ENCODE measurements at regions not wholly inside any gene's neighbourhood (a gene's known extent, or its start where the extent isn't known, plus 50 kb on each side); places are given as distances from the start of the nearest gene placed in this dataset.

DNA sequence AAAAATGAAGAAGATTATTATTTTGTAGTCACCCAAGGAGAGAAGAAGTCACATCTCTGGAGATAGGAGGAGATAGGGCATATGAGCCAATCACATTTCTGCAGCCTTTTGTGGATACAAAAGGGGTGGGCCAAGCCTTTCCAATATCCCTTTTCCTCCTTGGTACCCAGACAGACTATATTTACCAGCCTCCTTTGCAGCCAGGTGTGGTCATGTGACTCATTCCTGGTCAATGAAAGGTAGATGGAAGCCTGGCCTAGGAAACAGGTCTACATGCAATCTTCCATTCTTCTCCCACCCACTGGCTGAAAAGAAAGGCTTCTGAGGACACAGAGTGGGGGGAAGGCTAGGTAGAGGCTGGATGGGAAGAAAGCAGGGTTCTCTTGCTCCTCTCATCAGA, 58.1 kb upstream of the ERG start:
- peaks cover 2% of the 10 kb centered on the region for H3K9me3 Mint-ChIP-seq
- no peak overlapping the region for H3K27ac Mint-ChIP-seq
- H3K36me3 Mint-ChIP-seq, result no peaks in the 10 kb centered on the region
- ATAC-seq (ENCODE audit: low read depth) (no peak), DNase-seq (ENCODE audit: low spot score in 2 of 2) (no peak)
- peaks cover 4% of the 10 kb centered on the region for H3K27me3 Mint-ChIP-seq
- H3K4me1 Mint-ChIP-seq, result no peaks in the 10 kb centered on the region
- H3K4me3 Mint-ChIP-seq, result no peak overlapping the region

DNA sequence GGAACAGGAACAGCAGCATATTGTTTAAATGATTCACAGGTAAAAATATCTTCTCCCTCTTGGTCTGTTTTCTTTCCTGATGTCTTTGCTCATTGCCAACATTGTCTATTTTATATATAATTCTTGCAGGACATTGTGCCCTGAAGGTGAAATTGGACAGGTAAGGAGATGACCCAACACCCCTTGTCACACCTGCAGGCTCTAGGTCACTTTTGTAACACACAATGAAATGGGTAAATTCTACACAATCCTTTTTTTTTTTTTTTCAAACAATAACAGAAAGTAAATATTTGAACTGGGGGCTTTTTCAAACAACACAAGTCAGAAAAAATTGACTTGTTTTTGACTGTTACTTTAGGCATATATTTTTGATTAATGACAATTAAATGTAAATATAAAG, 62.9 kb upstream of the ERG start:
- H3K4me3 Mint-ChIP-seq, result no peak overlapping the region
- H3K9me3 Mint-ChIP-seq, result peaks cover 4% of the 10 kb centered on the region
- DNase-seq (ENCODE audit: low spot score in 2 of 2) (no peak), ATAC-seq (ENCODE audit: low read depth) (no peak)
- H3K27me3 Mint-ChIP-seq, result peaks cover 4% of the 10 kb centered on the region
- H3K4me1 Mint-ChIP-seq, result no peaks in the 10 kb centered on the region
- no peaks in the 10 kb centered on the region for H3K36me3 Mint-ChIP-seq
- no peak overlapping the region for H3K27ac Mint-ChIP-seq

DNA sequence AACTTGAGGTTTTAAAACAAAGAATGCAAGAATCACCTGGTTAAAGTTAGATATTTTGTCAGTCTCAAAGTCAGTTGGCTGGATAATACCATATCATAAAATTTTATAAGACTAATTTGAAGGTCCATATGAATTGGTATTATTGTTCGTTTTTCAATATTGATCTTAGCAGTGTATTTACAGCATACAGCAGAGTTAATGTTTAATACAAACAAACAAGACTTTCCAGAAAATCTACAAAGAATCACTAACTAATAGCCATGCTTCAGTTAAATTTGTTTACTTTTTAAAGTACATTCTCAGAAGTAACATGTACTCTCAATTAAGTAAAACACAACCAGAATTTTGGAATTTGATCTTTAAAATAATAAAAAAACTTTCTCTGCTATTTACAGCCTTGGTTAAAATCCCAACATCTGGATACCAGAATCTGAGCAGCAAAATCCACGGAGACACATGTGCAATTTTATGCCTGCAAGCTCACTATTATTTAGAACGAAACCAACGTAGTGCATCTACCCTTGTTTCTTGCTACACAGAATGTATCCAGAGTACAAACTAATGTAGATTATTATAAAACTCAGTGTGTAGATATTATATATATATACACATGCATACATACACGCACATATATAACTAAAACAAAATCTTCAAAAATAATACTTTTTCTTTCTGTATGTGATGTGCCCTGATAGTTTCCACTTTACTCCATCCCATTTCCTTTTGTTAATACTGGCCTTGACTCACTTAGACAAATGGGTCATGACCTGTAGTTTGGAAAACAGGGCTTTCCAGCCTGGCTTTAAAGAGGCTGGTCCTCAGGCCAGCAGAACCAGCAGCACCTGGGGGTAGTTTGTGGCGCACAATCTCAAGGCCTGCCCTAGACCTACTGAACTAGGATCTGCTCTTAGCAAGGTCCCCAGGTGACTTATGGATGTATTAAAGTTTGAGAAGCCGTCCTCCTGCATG, 63.6 kb upstream of the ERG start:
- peaks cover 4% of the 10 kb centered on the region for H3K9me3 Mint-ChIP-seq
- H3K36me3 Mint-ChIP-seq, result no peaks in the 10 kb centered on the region
- no peaks in the 10 kb centered on the region for H3K4me1 Mint-ChIP-seq
- no peak for ATAC-seq (ENCODE audit: low read depth)
- peaks cover 4% of the 10 kb centered on the region for H3K27me3 Mint-ChIP-seq
- H3K4me3 Mint-ChIP-seq, result no peak overlapping the region
- no peak overlapping the region for H3K27ac Mint-ChIP-seq
- DNase-seq (ENCODE audit: low spot score in 2 of 2), result no peak

DNA sequence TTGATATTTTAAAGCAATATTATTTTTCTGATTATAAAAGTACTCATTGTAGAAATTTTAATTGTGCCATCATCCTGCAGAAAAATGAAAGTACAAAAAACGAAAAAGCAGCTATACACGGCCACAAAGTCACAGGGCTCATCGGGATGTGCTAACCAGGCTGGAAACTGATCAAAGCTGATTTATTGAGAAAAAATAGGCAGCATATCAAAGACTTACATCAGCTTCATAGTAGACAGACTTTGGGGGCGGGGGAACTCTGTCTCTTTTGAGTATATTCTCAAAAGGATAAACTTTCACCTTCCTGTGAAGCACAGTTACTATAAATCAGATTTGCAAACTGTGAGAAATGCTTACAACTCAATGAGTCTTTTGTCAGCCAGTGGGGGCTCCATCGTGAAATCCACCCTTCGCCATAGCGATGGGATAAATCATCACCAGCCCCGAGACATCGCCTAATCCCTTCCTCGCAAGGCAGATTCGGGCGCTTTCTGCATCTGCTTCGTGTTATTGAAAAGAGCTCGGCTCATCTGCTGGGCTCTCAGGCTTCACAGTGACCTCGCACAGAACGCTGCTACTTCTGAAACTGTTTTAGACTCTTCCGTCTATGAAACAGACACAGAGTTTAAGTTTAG, 69.2 kb upstream of the ERG start:
- DNase-seq (ENCODE audit: low spot score in 2 of 2) (no peak), ATAC-seq (ENCODE audit: low read depth) (no peak)
- Mint-ChIP-seq H3K27ac (no peak overlapping the region), H3K4me3 (no peak overlapping the region), H3K9me3 (peaks cover 7% of the 10 kb centered on the region), H3K36me3 (no peaks in the 10 kb centered on the region), H3K4me1 (no peaks in the 10 kb centered on the region), H3K27me3 (peaks cover 2% of the 10 kb centered on the region)

DNA sequence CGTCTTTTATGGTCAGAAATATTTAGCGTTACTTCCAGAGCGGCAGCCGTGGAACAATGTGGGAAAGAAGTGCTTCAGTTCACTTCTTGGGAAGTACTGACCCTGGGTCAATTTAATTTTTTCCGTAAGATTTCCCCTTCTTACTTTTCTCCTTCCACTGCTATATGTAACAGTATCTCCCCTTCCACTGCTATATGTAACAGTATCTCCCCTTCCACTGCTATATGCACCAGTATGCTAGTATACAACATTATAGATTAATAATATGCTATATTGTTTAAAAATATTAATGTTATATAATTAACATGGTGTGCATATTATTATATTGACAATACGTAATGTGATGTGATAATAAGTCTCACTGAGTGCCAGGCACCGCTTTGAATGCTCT, 69.7 kb upstream of the ERG start:
- H3K27me3 Mint-ChIP-seq, result peaks cover 2% of the 10 kb centered on the region
- H3K4me1 Mint-ChIP-seq, result no peaks in the 10 kb centered on the region
- no peak for DNase-seq (ENCODE audit: low spot score in 2 of 2)
- H3K4me3 Mint-ChIP-seq, result no peak overlapping the region
- ATAC-seq (ENCODE audit: low read depth), result no peak
- H3K36me3 Mint-ChIP-seq, result no peaks in the 10 kb centered on the region
- H3K27ac Mint-ChIP-seq, result no peak overlapping the region
- H3K9me3 Mint-ChIP-seq, result peaks cover 7% of the 10 kb centered on the region

DNA sequence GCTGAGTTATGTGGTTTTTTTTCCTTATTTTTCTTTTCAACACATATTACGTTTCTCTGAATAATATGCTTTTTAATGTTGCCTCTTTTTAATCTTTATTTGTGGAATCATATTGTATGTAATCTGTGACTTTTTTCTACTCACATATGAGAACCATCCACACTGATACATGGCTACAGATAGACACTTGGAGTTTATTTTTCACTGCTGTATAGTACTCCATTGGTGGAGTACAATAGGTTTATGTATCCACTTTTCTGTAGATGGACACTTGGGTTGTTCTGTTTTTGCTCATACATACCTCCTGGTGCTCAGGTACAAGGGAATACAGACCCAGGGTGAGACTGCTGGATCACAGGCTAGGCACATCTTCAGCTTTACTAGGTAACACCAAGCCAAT, 71.5 kb upstream of the ERG start:
- Mint-ChIP-seq H3K27ac (no peak overlapping the region), H3K36me3 (no peaks in the 10 kb centered on the region), H3K27me3 (peaks cover 2% of the 10 kb centered on the region), H3K4me3 (no peak overlapping the region), H3K4me1 (no peaks in the 10 kb centered on the region), H3K9me3 (peaks cover 7% of the 10 kb centered on the region)
- DNase-seq (ENCODE audit: low spot score in 2 of 2) (no peak), ATAC-seq (ENCODE audit: low read depth) (no peak)

DNA sequence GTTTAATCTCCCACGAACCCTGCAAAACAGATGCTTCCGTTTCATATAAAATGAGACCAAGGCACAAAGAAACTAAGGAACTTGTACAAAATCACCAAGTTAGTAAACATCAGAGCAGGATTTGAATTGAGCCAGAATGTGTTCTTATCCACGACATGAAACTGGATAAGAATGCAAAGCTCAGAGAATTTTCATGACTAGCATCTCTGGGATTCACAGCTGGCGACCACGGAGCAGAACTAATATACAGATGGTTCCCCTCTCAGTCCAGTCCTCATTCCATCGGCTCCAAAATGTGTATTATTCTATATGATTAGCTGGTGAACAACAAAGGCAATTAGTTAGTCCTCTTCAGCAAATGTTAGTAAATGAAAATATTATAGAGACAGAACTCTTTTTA, 72.3 kb upstream of the ERG start:
- ATAC-seq (ENCODE audit: low read depth), result no peak
- H3K36me3 Mint-ChIP-seq, result no peaks in the 10 kb centered on the region
- peaks cover under 1% of the 10 kb centered on the region for H3K27me3 Mint-ChIP-seq
- no peaks in the 10 kb centered on the region for H3K4me1 Mint-ChIP-seq
- DNase-seq (ENCODE audit: low spot score in 2 of 2), result no peak
- no peak overlapping the region for H3K4me3 Mint-ChIP-seq
- no peak overlapping the region for H3K27ac Mint-ChIP-seq
- peaks cover 5% of the 10 kb centered on the region for H3K9me3 Mint-ChIP-seq

DNA sequence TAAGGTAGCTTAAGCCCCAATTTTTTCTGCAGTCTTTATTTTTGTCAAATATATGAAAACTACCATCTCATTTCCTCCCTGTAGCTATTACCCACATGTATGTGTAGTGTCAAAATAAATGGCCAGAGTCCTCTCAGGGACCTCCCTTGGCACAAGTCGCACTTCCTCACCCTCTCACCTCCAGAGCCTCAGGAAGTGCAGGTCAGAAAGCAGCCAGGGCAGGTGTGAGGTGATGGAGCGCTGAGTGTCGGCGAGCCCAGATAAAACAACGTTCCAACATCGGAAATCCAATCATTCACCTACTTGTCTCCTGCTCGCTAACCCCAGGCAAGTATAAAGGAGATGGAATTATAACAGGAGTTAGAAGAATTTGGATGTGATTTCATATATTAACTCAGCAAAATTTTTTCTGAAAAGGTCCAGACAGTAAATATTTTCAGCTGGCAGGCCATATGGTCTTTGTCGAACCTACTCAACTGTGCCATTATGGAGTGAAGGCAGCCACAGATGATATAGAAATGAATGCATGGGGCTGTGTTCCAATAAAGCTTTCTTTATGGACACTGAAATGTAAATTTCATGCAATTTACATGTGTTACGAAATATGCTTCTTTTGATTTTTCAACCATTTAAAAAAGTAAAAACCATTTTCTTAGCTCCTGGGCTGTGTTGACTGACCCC, 76.8 kb upstream of the ERG start:
- Mint-ChIP-seq H3K4me3 (no peak overlapping the region), H3K27me3 (peaks cover 2% of the 10 kb centered on the region), H3K9me3 (no peaks in the 10 kb centered on the region), H3K36me3 (no peaks in the 10 kb centered on the region), H3K27ac (no peak overlapping the region), H3K4me1 (no peaks in the 10 kb centered on the region)
- DNase-seq (ENCODE audit: low spot score in 2 of 2), result no peak
- no peak for ATAC-seq (ENCODE audit: low read depth)

DNA sequence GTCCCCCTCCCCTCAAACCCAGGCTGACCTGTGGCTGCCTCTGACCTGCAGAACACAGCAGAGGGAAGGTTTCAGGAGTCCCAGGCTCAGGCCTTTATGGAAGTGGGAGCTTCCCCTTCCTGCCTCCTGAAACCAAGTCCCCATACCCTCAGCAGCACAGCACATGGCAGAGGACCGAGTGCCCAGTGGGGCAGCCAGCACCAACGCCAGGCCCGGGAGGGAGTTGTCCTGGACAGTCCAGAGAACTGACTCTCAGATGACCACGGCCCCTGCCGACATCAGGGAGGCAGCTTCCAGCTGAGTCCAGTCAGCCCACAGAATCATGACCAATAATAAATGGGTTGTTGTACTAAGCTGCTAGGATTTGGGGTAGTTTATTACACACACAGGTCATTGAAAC, 79.6 kb upstream of the ERG start:
- ATAC-seq (ENCODE audit: low read depth) (no peak), DNase-seq (ENCODE audit: low spot score in 2 of 2) (no peak)
- Mint-ChIP-seq H3K4me3 (no peak overlapping the region), H3K36me3 (no peaks in the 10 kb centered on the region), H3K4me1 (no peaks in the 10 kb centered on the region), H3K9me3 (no peaks in the 10 kb centered on the region), H3K27ac (no peak overlapping the region), H3K27me3 (peaks cover 2% of the 10 kb centered on the region)

DNA sequence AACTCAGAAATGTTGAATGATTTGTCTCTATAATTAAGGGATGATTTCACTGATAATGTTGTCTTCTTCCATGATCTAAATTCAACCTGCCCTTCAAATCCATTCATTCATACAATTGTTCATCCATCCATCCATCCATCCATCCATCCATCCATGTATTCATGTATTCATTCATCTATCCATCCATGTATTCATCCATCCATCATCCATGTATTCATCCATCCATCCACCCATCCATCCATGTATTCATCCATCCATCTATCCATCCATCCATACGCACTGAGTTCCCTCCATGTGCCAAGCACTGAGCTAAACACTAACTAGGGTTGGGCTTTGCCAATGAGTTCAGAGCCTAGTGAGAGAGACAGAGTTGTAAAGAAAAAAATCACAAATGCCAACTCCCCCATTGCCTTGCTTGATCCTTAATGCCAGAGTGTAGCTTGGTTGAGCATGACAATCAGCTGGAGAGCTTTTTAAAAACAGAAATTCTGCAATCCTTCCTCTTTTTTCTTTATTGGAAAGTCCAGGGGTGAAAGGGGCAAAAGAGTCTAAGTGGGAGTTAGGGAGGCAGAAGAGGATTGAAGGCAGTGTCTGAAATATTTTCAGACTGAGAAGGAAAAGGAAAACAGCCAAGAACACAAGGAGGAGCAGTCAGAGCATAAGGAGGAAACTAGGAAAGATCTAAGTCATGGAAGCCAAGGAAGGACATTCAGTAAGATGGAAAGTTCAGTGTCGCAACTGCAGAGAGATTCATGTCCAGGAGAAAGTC, 92.4 kb upstream of the ERG start:
- ATAC-seq (ENCODE audit: low read depth) (no peak), DNase-seq (ENCODE audit: low spot score in 2 of 2) (no peak)
- no peak overlapping the region for H3K4me3 Mint-ChIP-seq
- peaks cover 7% of the 10 kb centered on the region for H3K27me3 Mint-ChIP-seq
- peaks cover 4% of the 10 kb centered on the region for H3K9me3 Mint-ChIP-seq
- no peaks in the 10 kb centered on the region for H3K36me3 Mint-ChIP-seq
- no peak overlapping the region for H3K27ac Mint-ChIP-seq
- H3K4me1 Mint-ChIP-seq, result no peaks in the 10 kb centered on the region

DNA sequence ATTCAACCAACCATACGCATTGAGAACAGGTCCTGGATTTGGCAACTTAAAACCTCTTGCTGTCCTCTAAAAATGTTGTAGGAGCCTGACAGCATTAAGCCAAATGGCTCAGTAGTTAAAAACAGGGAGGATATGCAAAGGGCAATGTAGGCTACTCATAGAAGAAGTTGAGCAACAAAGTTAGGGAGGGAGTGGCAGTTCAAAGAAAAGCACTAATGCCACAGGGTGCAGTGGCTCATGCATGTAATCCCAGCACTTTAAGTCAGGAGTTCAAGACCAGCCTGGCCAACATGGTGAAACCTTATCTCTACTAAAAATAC, 92.9 kb upstream of the ERG start:
- ATAC-seq (ENCODE audit: low read depth) (no peak), DNase-seq (ENCODE audit: low spot score in 2 of 2) (no peak)
- no peaks in the 10 kb centered on the region for H3K36me3 Mint-ChIP-seq
- H3K4me1 Mint-ChIP-seq, result no peaks in the 10 kb centered on the region
- H3K9me3 Mint-ChIP-seq, result peaks cover 4% of the 10 kb centered on the region
- H3K27ac Mint-ChIP-seq, result no peak overlapping the region
- peaks cover 7% of the 10 kb centered on the region for H3K27me3 Mint-ChIP-seq
- H3K4me3 Mint-ChIP-seq, result no peak overlapping the region

DNA sequence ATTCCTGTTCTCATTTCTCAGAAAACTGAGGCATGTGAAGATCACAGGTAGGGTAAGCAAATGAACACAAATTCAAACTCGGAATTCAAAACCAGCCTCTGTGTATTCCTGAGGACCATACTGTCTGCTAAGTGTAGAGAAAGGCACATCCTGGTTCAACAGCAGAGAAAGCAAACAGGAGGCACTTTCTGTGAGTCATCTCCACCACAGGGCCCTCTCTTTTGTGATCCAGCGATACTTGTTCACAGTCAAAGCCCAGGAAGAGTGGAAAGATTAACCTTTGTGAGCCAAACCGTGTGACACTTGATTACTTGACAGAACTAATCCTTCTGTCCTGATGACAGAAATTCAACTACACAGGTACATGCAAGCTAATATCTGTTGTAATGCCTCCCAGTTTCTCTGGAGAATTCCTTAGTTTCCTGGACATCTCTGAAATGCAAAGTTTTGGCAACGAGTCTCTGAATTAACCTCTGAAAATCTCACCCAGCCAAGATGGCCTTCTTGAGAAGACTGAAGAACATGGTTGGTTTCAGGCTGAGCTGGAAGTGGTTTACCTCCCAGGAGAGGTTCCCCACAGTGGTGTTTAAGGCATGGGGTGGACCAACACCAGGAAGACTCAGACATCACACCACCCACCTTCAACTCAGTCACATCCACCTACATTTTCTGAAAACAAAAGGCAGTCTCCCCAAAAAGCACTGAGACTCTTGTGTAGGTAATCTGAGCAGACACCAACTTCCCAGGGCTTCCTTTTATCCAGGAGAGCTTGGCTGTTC, 98.2 kb upstream of the ERG start:
- DNase-seq (ENCODE audit: low spot score in 2 of 2) (no peak), ATAC-seq (ENCODE audit: low read depth) (no peak)
- Mint-ChIP-seq H3K9me3 (no peaks in the 10 kb centered on the region), H3K27ac (no peak overlapping the region), H3K4me3 (no peak overlapping the region), H3K27me3 (peaks cover 6% of the 10 kb centered on the region), H3K36me3 (no peaks in the 10 kb centered on the region), H3K4me1 (no peaks in the 10 kb centered on the region)

DNA sequence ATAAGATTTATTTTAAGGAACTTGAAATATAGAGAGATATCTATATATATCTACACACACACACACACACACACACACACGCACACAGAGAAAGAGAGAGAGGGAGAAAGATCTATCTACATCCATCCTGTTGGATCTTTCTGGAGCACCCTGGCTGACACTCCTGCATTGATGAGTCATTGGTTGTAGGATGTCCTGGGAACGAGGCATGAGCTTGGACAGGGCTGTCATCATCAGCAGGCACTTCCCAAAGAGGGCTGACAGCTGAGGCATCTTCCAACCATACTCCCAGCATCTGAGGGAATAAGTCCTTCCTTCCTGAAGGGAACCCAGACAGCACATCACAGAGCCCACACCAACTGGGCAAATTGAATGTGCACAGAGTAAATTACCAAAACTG, 99.1 kb upstream of the ERG start:
- H3K9me3 Mint-ChIP-seq, result no peaks in the 10 kb centered on the region
- peaks cover 6% of the 10 kb centered on the region for H3K27me3 Mint-ChIP-seq

More for the DNA sequence above, 99.1 kb upstream of the ERG start:
- no peak overlapping the region for H3K4me3 Mint-ChIP-seq
- no peak overlapping the region for H3K27ac Mint-ChIP-seq
- H3K36me3 Mint-ChIP-seq, result no peaks in the 10 kb centered on the region
- no peaks in the 10 kb centered on the region for H3K4me1 Mint-ChIP-seq
- no peak for DNase-seq (ENCODE audit: low spot score in 2 of 2)
- ATAC-seq (ENCODE audit: low read depth), result no peak
